Transverse colon (tissue), 4 donors: ENCODE measurements at regions not wholly inside any gene's neighbourhood (a gene's known extent, or its start where the extent isn't known, plus 50 kb on each side); places are given as distances from the start of the nearest gene placed in this dataset.

ENCODE experiments used
- DNase-seq: peaks from one replicate; pipeline ENCODE4 v3.0.0-alpha.2; 2019
- H3K27ac ChIP-seq, 4 donors: fragments of 200-600 bp; sonication (generic); 2 replicates each; pipeline ENCODE4 v1.5.1; 2016 to 2018; ENCODE audit warnings: inconsistent platforms in 4 of 4
- H3K27me3 ChIP-seq: fragments of 200-600 bp; sonication (generic); 2 replicates; pipeline ENCODE4 v1.5.1; 2017; ENCODE audit warnings: inconsistent platforms
- H3K36me3 ChIP-seq, 4 donors: fragments of 200-600 bp; sonication (generic); 2 replicates each; pipeline ENCODE4 v1.5.1; 2017 to 2019; ENCODE audit warnings: inconsistent platforms in 4 of 4
- H3K4me1 ChIP-seq, 4 donors: fragments of 200-600 bp; sonication (generic); 2 replicates each; pipeline ENCODE4 v1.5.1; 2017 to 2020; ENCODE audit warnings: inconsistent platforms in 4 of 4
- H3K4me3 ChIP-seq, 4 donors: fragments of 200-600 bp; sonication (generic); 1 replicate in 1 of 4; 2 replicates in 3 of 4; pipeline versions ENCODE4 v1.5.1 to v1.6.1; 2017 to 2019; ENCODE audit warnings: inconsistent platforms in 4 of 4
- H3K9me3 ChIP-seq, 2 donors: fragments of 200-600 bp; sonication (generic); 2 replicates each; pipeline ENCODE4 v1.5.1; 2017 to 2019; ENCODE audit warnings: inconsistent platforms in 2 of 2
- CTCF ChIP-seq, 5 experiments: fragments of 200-600 bp in 3 of 5; fragments of 450-650 bp in 2 of 5; sonication (generic) in 3 of 5; IDR thresholded peaks; 1 replicate in 2 of 5; 2 replicates in 3 of 5; pipeline ENCODE4 v1.5.1; 2016 to 2017; ENCODE audit warnings: antibody characterized with exemption in 5 of 5, inconsistent platforms in 3 of 5, mild to moderate bottlenecking in 2 of 5, moderate library complexity in 1 of 5
- EP300 ChIP-seq: sonication (generic); formaldehyde crosslinking; IDR thresholded peaks from one replicate; pipeline ENCODE4 v1.6.1; 2017; ENCODE audit warnings: antibody characterized with exemption, low read depth
- POLR2A ChIP-seq: fragments of 450-650 bp; IDR thresholded peaks from one replicate; pipeline ENCODE4 v1.6.1; 2016; ENCODE audit warnings: antibody characterized with exemption, mild to moderate bottlenecking, moderate library complexity
- POLR2AphosphoS5 ChIP-seq, 3 donors: sonication (generic); formaldehyde crosslinking; IDR thresholded peaks; one replicate each; pipeline ENCODE4 v1.6.1; 2016; ENCODE audit warnings: antibody characterized with exemption in 3 of 3
- WGBS, 2 donors: methylation state at CpG; one replicate each; pipeline ENCODE4 v1.1.5; 2018; ENCODE audit warnings: low coverage in 1 of 2; 5-methylcytosine and 5-hydroxymethylcytosine counted together
- in situ Hi-C, 4 donors: fragments of 200-750 bp; cut with MboI; loops; one replicate each; pipeline versions ENCODE4 v1.15.0 to v1.15.1; 2017; ENCODE audit warnings: low sequenced_read_pairs in 3 of 4, low pct_ligation_motif_present in 1 of 4, low pct_unique_long_range_greater_than_20kb in 1 of 4
- intact Hi-C: fragments of 100-400 bp; cut with DNase I; formaldehyde crosslinking; loops from one replicate; pipeline ENCODE4 v1.15.1; 2023; ENCODE audit warnings: low total_unique reads

GRCh38 chr13:103312467-103312866 is 246.2 kb upstream of the SLC10A2 start:
- Histone ChIP-seq H3K27ac (no peak overlapping the region), H3K27me3 (no peaks in the 10 kb centered on the region), H3K4me3 (no peak overlapping the region), H3K9me3 (no peaks in the 10 kb centered on the region), H3K36me3 (no peaks in the 10 kb centered on the region), H3K4me1 (no peaks in the 10 kb centered on the region)
- in situ Hi-C loops = no loop called here
- intact Hi-C loops = no loop called here
- WGBS, 2 donors = 92 to 100% methylated on average over 2 of the region's 2 CpGs
- DNase-seq = no peak
- TF ChIP-seq EP300 (no peak), CTCF (IDR thresholded peaks at IDR 0.05) (no peak), POLR2AphosphoS5 (IDR thresholded peaks at IDR 0.05) (no peak), POLR2A (no peak)

GRCh38 chr13:103308667-103309066 is 242.4 kb upstream of the SLC10A2 start:
- no peak overlapping the region for H3K4me3 ChIP-seq
- 75 to 81% methylated on average over 3 to 4 of the region's 4 CpGs for WGBS, 2 donors
- TF ChIP-seq CTCF (IDR thresholded peaks at IDR 0.05) (no peak), POLR2A (no peak), POLR2AphosphoS5 (IDR thresholded peaks at IDR 0.05) (no peak), EP300 (no peak)
- H3K27ac ChIP-seq = no peak overlapping the region
- DNase-seq = no peak
- intact Hi-C loops = no loop called here
- H3K27me3 ChIP-seq = no peaks in the 10 kb centered on the region
- in situ Hi-C loops = no loop called here
- no peaks in the 10 kb centered on the region for H3K9me3 ChIP-seq
- no peaks in the 10 kb centered on the region for H3K36me3 ChIP-seq
- H3K4me1 ChIP-seq = no peaks in the 10 kb centered on the region

- intact Hi-C loops = no loop called here
- no peaks in the 10 kb centered on the region for H3K36me3 ChIP-seq
- H3K27me3 ChIP-seq = no peaks in the 10 kb centered on the region
- no peaks in the 10 kb centered on the region for H3K9me3 ChIP-seq
- in situ Hi-C loops = no loop called here
- no peak overlapping the region for H3K27ac ChIP-seq
- H3K4me3 ChIP-seq = no peak overlapping the region
- no peaks in the 10 kb centered on the region for H3K4me1 ChIP-seq
- TF ChIP-seq CTCF (IDR thresholded peaks at IDR 0.05) (no peak), POLR2A (no peak), POLR2AphosphoS5 (IDR thresholded peaks at IDR 0.05) (no peak), EP300 (no peak)
- no peak for DNase-seq
- 88 to 90% methylated on average over 7 of the region's 7 CpGs for WGBS, 2 donors
Observed at GRCh38 chr13:103306163-103306562, 239.9 kb upstream of the SLC10A2 start.

- WGBS, 2 donors = 58 to 68% methylated on average over 4 of the region's 4 CpGs
Observed at GRCh38 chr13:103303078-103303651, 236.9 kb upstream of the SLC10A2 start.

More at GRCh38 chr13:103303078-103303651, 236.9 kb upstream of the SLC10A2 start:
- TF ChIP-seq CTCF (IDR thresholded peaks at IDR 0.05) = no peak
- TF ChIP-seq POLR2A = no peak
- TF ChIP-seq EP300 = no peak
- TF ChIP-seq POLR2AphosphoS5 (IDR thresholded peaks at IDR 0.05) = no peak
- Histone ChIP-seq H3K27ac (no peak overlapping the region), H3K4me3 (no peak overlapping the region), H3K27me3 (no peaks in the 10 kb centered on the region), H3K36me3 (no peaks in the 10 kb centered on the region), H3K4me1 (no peaks in the 10 kb centered on the region), H3K9me3 (no peaks in the 10 kb centered on the region)
- intact Hi-C loops (no loop called here), in situ Hi-C loops (no loop called here)
- DNase-seq = no peak
